GM12878 (cell line): ENCODE measurements at regions not wholly inside any gene's neighbourhood (a gene's known extent, or its start where the extent isn't known, plus 50 kb on each side); places are given as distances from the start of the nearest gene placed in this dataset.

Experiments
- ATAC-seq: fragments of 200-7000 bp; cut with Tn5 transposase; 3 replicates; pipeline ENCODE4 v1.9.1; 2020; ENCODE audit warnings: mild to moderate bottlenecking, moderate library complexity
- BruUV-seq: library from RNA; stranded (reverse); fragments of 400-500 nt; replicated peaks from 2 replicates; lab custom pipeline; 2021; lab: Mats Ljungman, UMichigan
- CTCF ChIA-PET: fragments of 300-600 bp; sonication (Branson Sonifier 250); formaldehyde crosslinking; extraction: SDS; loops from one replicate; lab custom pipeline; 2021; ENCODE audit warnings: inconsistent platforms; lab: Yijun Ruan, JAX
- POLR2A ChIA-PET: fragments of 350-600 bp; formaldehyde crosslinking; extraction: SDS; loops from one replicate; lab custom pipeline; 2021; ENCODE audit warnings: inconsistent platforms; lab: Charles Lee
- RAD21 ChIA-PET: fragments of 300-600 bp; sonication (Branson Sonifier 250); formaldehyde crosslinking; loops from one replicate; lab custom pipeline; 2023; ENCODE audit warnings: antibody characterized with exemption; ENCODE audit not compliant: unreplicated experiment; lab: Charles Lee
- SMC1A ChIA-PET: fragments of 300-600 bp; sonication (Branson Sonifier 250); formaldehyde crosslinking; loops from one replicate; lab custom pipeline; 2023; ENCODE audit not compliant: unreplicated experiment, uncharacterized antibody; lab: Charles Lee
- DNase-seq: peaks from one replicate; pipeline ENCODE4 v3.0.0-alpha.2; 2011; ENCODE audit warnings: low read depth, low spot score
- FAIRE-seq: peaks from 3 replicates; lab custom pipeline; 2011; peaks lifted over from hg19 to GRCh38; lab: Jason Lieb, UNC
- H2AFZ ChIP-seq: 2 replicates; pipeline ENCODE4 v1.6.0; 2011; ENCODE audit warnings: low read depth, low read length, control low read depth; ENCODE audit not compliant: control insufficient read depth
- H3K27ac ChIP-seq: 2 replicates; pipeline ENCODE4 v1.5.1; 2011; ENCODE audit warnings: control low read depth; ENCODE audit not compliant: control insufficient read depth, insufficient read depth
- H3K27me3 ChIP-seq, 2 experiments: replicated peaks in 1 of 2; 2 replicates each; pipeline versions ENCODE4 v1.6.0 to v1.6.1; 2011; ENCODE audit warnings: low read length in 1 of 2; ENCODE audit not compliant: control insufficient read depth in 2 of 2, insufficient read depth in 2 of 2
- H3K36me3 ChIP-seq, 2 experiments: 2 replicates each; pipeline ENCODE4 v1.5.1; 2011; ENCODE audit warnings: low read length in 1 of 2; ENCODE audit not compliant: control insufficient read depth in 2 of 2, insufficient read depth in 2 of 2
- H3K4me1 ChIP-seq: 2 replicates; pipeline ENCODE4 v1.6.1; 2011; ENCODE audit warnings: mild to moderate bottlenecking, low read length, moderate library complexity, mixed read lengths; ENCODE audit not compliant: control insufficient read depth, insufficient read depth
- H3K4me2 ChIP-seq: 2 replicates; pipeline ENCODE4 v1.6.0; 2011; ENCODE audit warnings: control low read depth; ENCODE audit not compliant: control insufficient read depth, insufficient read depth
- H3K4me3 ChIP-seq: fragments of 200-600 bp; sonication (generic); 2 replicates; pipeline ENCODE4 v1.5.1; 2016
- H3K79me2 ChIP-seq: 2 replicates; pipeline ENCODE4 v1.6.0; 2011; ENCODE audit warnings: low read length; ENCODE audit not compliant: control insufficient read depth, insufficient read depth
- H3K9ac ChIP-seq: 2 replicates; pipeline ENCODE4 v1.8.0; 2011; ENCODE audit warnings: low read length, control low read depth, mixed read lengths; ENCODE audit not compliant: control insufficient read depth, insufficient read depth
- H3K9me3 ChIP-seq: replicated peaks from 3 replicates; pipeline ENCODE4 v1.5.1; 2011; ENCODE audit warnings: mild to moderate bottlenecking, low read length; ENCODE audit not compliant: control insufficient read depth, insufficient read depth
- H4K20me1 ChIP-seq: 2 replicates; pipeline ENCODE4 v1.6.0; 2011; ENCODE audit not compliant: control insufficient read depth, insufficient read depth
- BCLAF1 ChIP-seq: fragments of 450-650 bp; IDR thresholded peaks from 2 replicates; pipeline ENCODE4 v1.6.1; 2017; ENCODE audit warnings: antibody characterized with exemption, mild to moderate bottlenecking, moderate library complexity
- BHLHE40 ChIP-seq, 2 experiments: fragments of 450-650 bp in 1 of 2; IDR thresholded peaks; 2 replicates each; pipeline ENCODE4 v1.6.1; 2011 to 2017; ENCODE audit warnings: low read depth in 2 of 2, borderline replicate concordance in 1 of 2, improper control_type of control experiment in 1 of 2, low read length in 1 of 2, mild to moderate bottlenecking in 1 of 2
- CREB1 ChIP-seq: IDR thresholded peaks from 2 replicates; pipeline ENCODE4 v1.6.1; 2012; ENCODE audit warnings: low read depth, mild to moderate bottlenecking, inconsistent platforms
- EZH2 ChIP-seq: IDR thresholded peaks from 2 replicates; pipeline ENCODE4 v1.6.1; 2012; ENCODE audit warnings: low read depth, mild to moderate bottlenecking, control low read depth, inconsistent platforms, low read length, borderline replicate concordance; ENCODE audit not compliant: control insufficient read depth
- GABPA ChIP-seq: IDR thresholded peaks from 2 replicates; pipeline ENCODE4 v1.6.1; 2014; ENCODE audit warnings: antibody characterized with exemption, low read depth, mild to moderate bottlenecking, inconsistent platforms
- HCFC1 ChIP-seq: fragments of 150-350 bp; IDR thresholded peaks from 2 replicates; pipeline ENCODE4 v1.6.1; 2014; ENCODE audit warnings: low read length
- IRF5 ChIP-seq: fragments of 450-650 bp; IDR thresholded peaks from 2 replicates; pipeline ENCODE4 v1.6.1; 2017; ENCODE audit warnings: borderline replicate concordance
- JUNB ChIP-seq: IDR thresholded peaks from 2 replicates; pipeline ENCODE4 v1.6.1; 2016; ENCODE audit warnings: antibody characterized with exemption, mild to moderate bottlenecking
- MYC ChIP-seq: IDR thresholded peaks from 2 replicates; pipeline ENCODE4 v1.6.1; 2011; ENCODE audit warnings: mild to moderate bottlenecking, low read length, moderate library complexity, inconsistent platforms; ENCODE audit not compliant: insufficient read depth, insufficient replicate concordance, insufficient read length, severe bottlenecking
- NFIC ChIP-seq: IDR thresholded peaks from 2 replicates; pipeline ENCODE4 v1.6.1; 2012; ENCODE audit warnings: low read depth, mild to moderate bottlenecking, inconsistent platforms, low read length, moderate library complexity
- NR2C1 ChIP-seq: fragments of 450-650 bp; IDR thresholded peaks from 2 replicates; pipeline ENCODE4 v1.6.1; 2017; ENCODE audit warnings: antibody characterized with exemption, mild to moderate bottlenecking, moderate library complexity
- PML ChIP-seq: IDR thresholded peaks from 2 replicates; pipeline ENCODE4 v1.6.1; 2012; ENCODE audit warnings: low read length, inconsistent platforms
- RCOR1 ChIP-seq: conservative IDR thresholded peaks from 2 replicates; pipeline ENCODE4 v1.6.1; 2012; ENCODE audit warnings: low read depth, low read length, improper control_type of control experiment
- TCF12 ChIP-seq: IDR thresholded peaks from 2 replicates; pipeline ENCODE4 v1.6.1; 2011; ENCODE audit warnings: low read depth, mild to moderate bottlenecking, low read length
- ZBED1 ChIP-seq: IDR thresholded peaks from 2 replicates; pipeline ENCODE4 v1.6.1; 2016; ENCODE audit warnings: borderline replicate concordance
- ZBTB33 ChIP-seq: fragments of 450-650 bp; IDR thresholded peaks from 2 replicates; pipeline ENCODE4 v1.6.1; 2017; ENCODE audit warnings: mild to moderate bottlenecking
- WGBS: methylation state at CpG from one replicate; pipeline ENCODE4 v1.1.6; 2016; ENCODE audit warnings: low lambda C conversion rate; ENCODE audit not compliant: insufficient replicate concordance, insufficient coverage; ENCODE audit errors: missing lambda C conversion rate; 5-methylcytosine and 5-hydroxymethylcytosine counted together
- in situ Hi-C: fragments of 300-500 bp; cut with MboI; formaldehyde crosslinking; loops from 9 replicates; pipeline ENCODE4 v1.14.3; 2018; ENCODE audit warnings: mixed read lengths
- intact Hi-C: fragments of 100-400 bp; cut with micrococcal nuclease; formaldehyde crosslinking; loops from one replicate; pipeline ENCODE4 v1.14.2; 2022; ENCODE audit not compliant: unreplicated experiment

- in situ Hi-C loops = no loop called here
- H3K4me3 ChIP-seq = no peak overlapping the region
- no peak for DNase-seq
- ChIA-PET CTCF (interaction anchor here (0.8 to 3.0 kb wide), 9 partner anchors 10 to 424 kb away, joined by 3 to 19 read pairs (median 5); partner anchors contain the start of gene SP110), SMC1A (interaction anchor here (0.7 to 6.0 kb wide), 17 partner anchors 7 to 155 kb away, joined by 3 to 70 read pairs (median 5); no protein-coding TSS in a partner anchor), RAD21 (interaction anchor here (0.8 to 9.7 kb wide), 17 partner anchors 8 to 441 kb away, joined by 3 to 126 read pairs (median 5); partner anchors contain the start of gene CAB39), POLR2A (interaction anchor here (0.7 to 6.0 kb wide), 14 partner anchors 9 to 417 kb away, joined by 3 to 65 read pairs (median 4); no protein-coding TSS in a partner anchor)
- H3K4me2 ChIP-seq = peak overlapping the region; percentile 36
- H3K79me2 ChIP-seq = no peaks in the 10 kb centered on the region
- peak; percentile 88 for ATAC-seq
- peaks cover 18% of the 10 kb centered on the region for H3K4me1 ChIP-seq
- H3K27me3 ChIP-seq = no peaks in the 10 kb centered on the region
- H3K9ac ChIP-seq = peak overlapping the region; percentile 44
- H3K36me3 ChIP-seq = no peaks in the 10 kb centered on the region
- peaks cover 4% of the 10 kb centered on the region; the same call in 1 of the 3 replicates for H3K9me3 ChIP-seq
- 27% methylated on average over 9 of the region's 9 CpGs for WGBS
- H2AFZ ChIP-seq = peak overlapping the region; percentile 64
- peak overlapping the region; percentile 60 for H3K27ac ChIP-seq
- BruUV-seq = no TSS peak
- FAIRE-seq = peak; percentile 59
- no peaks in the 10 kb centered on the region for H4K20me1 ChIP-seq
- intact Hi-C loops = no loop called here
- peak; percentile 64 for TF ChIP-seq NFIC
- no peak for TF ChIP-seq EZH2
- no peak for TF ChIP-seq IRF5
- TF ChIP-seq TCF12 = no peak
- TF ChIP-seq GABPA = no peak; the same call in 1 of the 2 replicates
- no peak for TF ChIP-seq MYC
- peak; percentile 49 for TF ChIP-seq NR2C1
- peak; percentile 47; the same call in 1 of the 2 replicates for TF ChIP-seq JUNB
- no peak for TF ChIP-seq ZBTB33
- TF ChIP-seq PML = no peak
- no peak for TF ChIP-seq ZBED1
- TF ChIP-seq CREB1 = peak; percentile 20; the same call in 1 of the 2 replicates
- peak in 1 of 2 experiments; percentile 44; a peak in 1 of 4 replicates for TF ChIP-seq BHLHE40 (IDR thresholded peaks at IDR 0.05; ENCODE audit: borderline replicate concordance in 1 of 2, low read depth in 2 of 2, low read length in 1 of 2)
- no peak for TF ChIP-seq BCLAF1
- TF ChIP-seq HCFC1 = no peak; the same call in 1 of the 2 replicates
- no peak for TF ChIP-seq RCOR1
Measured at GRCh38 chr2:230643576-230644291, 68.9 kb upstream of the CAB39 start.
